HK-2 (cell line): ENCODE measurements at regions not wholly inside any gene's neighbourhood (a gene's known extent, or its start where the extent isn't known, plus 50 kb on each side); places are given as distances from the start of the nearest gene placed in this dataset.
"Not testable (repeated sequence)": the region's sequence is repeated elsewhere in the genome, so short reads cannot be mapped to it uniquely, and the experiment has no call there.

Experiments used
- DNase-seq: peaks from one replicate; pipeline ENCODE4 v3.0.0-alpha.2; 2018; ENCODE audit not compliant: unreplicated experiment

DNA sequence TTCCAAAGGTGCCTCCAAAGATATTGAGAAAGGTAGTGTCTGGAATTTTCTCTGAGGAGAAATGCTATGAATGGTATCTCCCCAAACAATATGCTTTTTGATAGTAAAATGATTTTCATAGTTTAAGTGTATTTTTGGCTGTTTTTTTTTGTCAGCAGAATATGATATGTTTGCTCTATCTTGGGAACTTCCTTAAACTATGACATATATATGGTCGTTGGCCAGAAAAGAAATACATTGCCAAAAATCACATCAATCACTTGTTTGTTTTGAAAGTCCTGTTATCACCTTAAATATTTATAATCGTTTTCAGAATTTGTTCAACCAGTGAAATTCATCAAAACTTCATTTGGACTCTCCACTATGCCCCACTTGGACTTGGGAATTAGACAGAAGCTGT lies 816.9 kb downstream of the CDH11 start:
- no peak for DNase-seq

- DNase-seq: no peak
Observed at GRCh38 chr16:64304396-64304795, 817.5 kb downstream of the CDH11 start.

GRCh38 chr16:64297863-64298600 lies 823.8 kb downstream of the CDH11 start:
- DNase-seq: no peak

DNA sequence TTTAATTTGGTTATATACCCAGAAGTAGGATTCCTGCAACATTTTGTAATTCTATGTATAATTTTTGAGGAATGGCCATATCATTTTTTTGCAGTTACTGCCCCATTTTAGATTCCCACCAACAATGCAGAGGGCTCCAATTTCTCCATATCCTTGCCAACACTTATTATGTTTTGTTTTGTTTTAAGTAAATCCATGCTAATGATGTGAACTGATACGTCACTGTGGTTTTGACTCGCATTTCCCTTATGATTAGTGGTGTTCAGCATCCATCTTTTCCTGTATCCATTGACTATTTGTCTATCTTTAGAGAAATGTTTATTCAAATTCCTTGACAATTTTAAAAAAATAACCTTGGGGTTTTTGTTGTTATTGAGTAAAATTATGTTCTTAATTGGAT lies 826.4 kb downstream of the CDH11 start:
- no peak for DNase-seq

DNA sequence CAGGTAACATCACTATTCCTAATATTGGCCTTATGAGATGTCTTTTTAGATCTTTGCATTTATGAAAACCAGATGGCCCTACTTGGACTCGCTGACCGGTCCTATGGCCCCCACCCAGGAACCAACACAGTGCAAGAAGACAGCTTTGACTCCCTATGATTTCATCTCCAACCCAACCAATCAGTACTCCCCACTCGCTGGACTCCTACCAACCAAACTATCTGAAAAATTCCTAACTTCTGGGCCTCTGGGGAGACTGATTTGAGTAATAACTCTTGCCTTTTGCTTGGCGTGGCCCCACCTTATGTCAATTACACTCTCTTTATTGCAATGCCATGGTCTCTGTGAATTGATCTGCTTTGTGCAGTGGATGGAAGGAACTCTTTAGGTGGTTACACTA lies 828.9 kb downstream of the CDH11 start:
- DNase-seq: no peak

DNA sequence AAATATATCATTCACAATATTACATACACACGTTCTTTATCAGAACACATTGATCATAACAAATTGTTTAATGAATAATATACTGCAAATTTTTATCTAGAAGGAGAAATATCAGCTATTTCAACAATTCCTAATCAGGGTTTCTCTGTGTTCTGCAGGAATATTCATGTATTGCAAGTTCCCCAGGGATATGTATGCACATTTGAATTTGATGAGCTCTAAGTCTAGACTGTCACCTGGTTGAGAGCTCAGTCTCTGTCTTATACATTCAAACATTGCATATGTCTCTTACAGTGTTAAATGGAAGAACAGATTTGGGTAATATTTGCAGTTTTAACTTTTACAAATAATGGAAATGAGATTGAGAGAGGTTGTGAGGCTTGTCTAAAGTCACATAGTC lies 829.7 kb downstream of the CDH11 start:
- DNase-seq: no peak

GRCh38 chr16:64290461-64290860 lies 831.4 kb downstream of the CDH11 start:
- no peak for DNase-seq

DNA sequence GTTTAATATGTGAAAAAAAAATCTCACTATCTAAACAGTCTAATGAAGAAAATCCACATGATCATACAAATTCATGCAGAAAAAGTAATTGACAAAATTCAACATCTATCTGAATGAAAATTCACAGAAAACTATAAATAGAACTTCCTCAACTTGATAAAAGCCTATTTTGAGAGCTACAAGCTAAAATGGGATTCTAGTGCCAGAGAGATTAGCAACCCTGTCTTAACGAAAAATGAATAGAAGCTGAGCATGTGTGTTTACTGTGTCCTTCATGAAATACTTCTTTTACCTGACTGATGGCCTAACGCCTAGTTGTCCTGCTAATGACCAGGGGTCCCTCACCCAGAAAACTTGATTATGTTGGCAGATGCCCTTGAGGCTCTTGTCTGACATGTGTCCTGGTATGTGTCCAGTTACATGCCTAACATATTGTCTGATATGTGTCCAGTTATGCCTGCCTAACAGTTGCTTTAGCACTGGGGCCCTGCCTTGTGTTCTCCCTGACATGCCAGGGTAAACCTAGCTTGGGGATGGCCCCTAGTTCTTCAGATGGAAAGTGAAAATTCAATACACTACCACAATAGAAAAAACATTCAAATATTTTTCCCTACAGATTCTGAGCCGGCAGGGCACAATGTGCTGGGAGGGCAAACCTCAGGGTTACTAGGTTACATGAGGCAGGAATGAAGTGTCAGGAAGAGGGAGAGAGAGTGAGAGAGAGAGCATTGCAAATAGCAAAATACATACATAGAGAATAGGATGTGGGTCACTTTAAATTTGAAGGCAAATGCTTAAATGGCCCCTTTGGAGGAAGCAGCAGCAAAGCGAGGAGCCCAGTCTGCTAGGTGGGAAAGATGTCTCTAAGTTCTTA lies 834.0 kb downstream of the CDH11 start:
- no peak for DNase-seq

DNA sequence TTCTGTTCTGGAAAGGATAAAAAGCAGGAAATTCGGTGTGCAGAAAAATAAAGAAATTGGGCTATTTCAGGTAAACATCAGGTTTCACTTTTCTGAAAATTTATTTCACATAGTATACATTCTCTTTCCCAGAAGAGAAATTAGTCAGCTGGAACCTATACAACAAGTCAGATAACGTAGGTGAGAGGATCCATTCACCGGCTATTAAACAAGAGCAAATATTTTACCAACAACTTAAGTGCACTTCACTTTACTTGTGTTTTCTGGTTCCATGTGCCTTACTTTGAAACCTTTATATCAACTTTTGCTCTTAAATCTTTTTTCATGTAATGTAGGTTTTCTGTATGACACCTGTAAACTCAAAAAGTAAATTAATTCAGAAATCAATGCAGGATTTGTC lies 839.7 kb downstream of the CDH11 start:
- DNase-seq: no peak

DNA sequence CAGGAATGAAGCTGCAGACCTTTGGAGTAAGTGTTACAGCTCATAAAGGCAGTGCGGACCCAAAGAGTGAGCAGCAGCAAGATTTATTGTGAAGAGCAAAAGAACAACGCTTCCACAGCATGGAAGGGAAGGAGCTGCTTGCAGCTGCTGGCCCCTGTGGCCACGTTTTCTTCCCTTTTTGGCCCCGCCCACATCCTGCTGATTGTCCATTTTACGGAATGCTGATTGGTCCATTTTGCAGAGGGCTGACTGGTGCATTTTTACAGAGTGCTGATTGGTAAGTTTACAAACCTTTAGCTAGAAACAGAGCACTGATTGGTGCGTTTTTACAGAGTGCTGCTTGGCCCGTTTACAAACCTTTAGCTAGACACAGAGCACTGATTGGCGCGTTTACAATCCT lies 841.5 kb downstream of the CDH11 start:
- DNase-seq: no peak

GRCh38 chr16:64278196-64278595 lies 843.7 kb downstream of the CDH11 start:
- DNase-seq: no peak

DNA sequence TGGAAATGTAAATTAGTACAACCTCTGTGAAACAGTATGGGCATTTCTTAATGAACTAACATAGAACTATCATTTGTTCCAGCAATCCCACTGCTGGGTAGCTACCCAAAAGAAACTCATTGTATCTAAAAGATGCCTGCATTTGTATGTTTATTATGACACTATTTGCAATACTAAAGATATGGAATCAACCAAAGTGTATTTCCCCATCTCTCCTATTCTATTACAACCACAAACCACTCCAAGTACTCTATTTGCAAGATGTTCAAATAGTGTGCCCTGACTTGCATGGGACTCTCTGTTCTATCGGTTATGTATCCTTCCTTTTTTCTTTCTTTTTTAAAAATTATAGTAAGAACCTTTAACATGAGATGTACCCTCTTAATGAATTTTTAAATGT lies 845.2 kb downstream of the CDH11 start:
- DNase-seq: no peak

- no peak for DNase-seq
Observed at GRCh38 chr16:64272028-64272427, 849.8 kb downstream of the CDH11 start.

GRCh38 chr16:64269756-64270155 lies 852.1 kb downstream of the CDH11 start:
- DNase-seq: no peak

DNA sequence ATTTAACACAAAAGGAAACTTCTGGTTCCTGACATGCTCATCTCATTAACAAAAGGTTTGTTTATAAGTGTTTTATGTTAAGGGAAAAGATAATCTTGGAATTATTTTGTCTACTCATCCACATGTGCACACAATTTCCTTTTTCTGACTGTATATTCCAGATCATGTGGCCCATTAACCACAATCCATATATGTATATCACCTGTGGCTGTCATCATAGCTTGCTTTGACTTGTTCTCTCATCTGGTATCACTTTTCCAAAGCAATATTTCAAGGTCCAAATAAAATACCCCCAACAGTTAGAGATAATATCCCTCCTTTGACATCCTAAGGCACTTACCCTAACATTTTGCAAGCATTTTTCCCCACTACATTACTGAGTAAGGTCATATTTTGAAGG lies 856.1 kb downstream of the CDH11 start:
- DNase-seq: no peak

DNA sequence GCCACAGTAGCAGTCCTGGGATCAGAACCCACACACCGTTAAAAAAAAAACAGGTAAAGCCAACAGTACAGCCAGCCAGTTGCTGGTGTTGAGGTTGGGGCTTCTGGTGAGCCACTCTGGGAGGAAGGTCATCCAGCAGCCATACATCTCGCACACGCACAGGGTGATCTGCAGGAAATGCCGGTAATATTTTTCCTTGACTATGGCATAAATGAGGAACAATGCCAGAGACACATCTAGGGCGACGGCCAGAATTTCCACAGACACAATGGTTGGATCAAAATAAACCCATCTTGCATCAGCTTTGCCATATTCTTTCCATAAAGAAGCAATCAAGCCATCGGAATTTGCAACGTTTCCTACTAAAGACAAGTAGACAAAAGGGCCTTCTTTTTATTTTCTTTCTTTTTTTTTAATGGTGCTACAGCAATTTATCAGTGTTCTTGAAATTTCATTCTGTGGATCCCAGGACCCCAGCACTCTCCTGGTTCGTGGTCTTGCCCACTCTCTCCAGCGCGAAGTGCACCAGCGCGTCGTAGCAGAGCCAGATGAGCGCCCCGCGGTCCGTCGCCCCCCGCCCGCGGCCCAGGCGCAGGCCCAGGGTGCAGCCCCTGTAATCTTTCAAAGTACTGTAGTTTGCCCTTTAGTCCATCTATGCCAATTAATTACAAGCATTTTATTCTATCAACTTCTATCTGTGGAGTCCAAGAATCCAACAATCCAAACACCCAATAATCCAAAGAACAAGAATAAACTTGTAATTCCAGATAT lies 861.0 kb downstream of the CDH11 start:
- not testable (repeated sequence) for DNase-seq

GRCh38 chr16:64254443-64255367 lies 867.2 kb downstream of the CDH11 start:
- DNase-seq: no peak

DNA sequence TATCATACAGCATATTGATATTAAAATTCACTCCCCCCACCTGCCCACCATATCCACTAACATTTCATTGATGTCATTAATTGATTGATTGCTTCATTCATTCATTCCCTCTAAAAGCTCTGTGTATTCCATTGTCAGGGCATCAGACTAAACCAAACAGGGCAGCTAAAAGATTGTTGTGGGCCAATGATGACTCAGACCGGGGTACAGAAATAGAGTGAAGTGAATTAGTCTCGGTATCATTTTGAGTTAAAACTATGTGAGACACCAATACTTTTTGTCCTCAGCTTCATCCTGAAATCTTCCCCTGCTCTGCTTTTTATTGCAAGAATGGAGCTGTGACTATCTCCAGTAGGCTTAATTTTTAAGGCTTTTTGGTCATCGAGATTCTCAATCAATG lies 868.3 kb downstream of the CDH11 start:
- DNase-seq: no peak

GRCh38 chr16:64253096-64253495 lies 868.8 kb downstream of the CDH11 start:
- no peak for DNase-seq

GRCh38 chr16:64251742-64252141 lies 870.1 kb downstream of the CDH11 start:
- DNase-seq: no peak

DNA sequence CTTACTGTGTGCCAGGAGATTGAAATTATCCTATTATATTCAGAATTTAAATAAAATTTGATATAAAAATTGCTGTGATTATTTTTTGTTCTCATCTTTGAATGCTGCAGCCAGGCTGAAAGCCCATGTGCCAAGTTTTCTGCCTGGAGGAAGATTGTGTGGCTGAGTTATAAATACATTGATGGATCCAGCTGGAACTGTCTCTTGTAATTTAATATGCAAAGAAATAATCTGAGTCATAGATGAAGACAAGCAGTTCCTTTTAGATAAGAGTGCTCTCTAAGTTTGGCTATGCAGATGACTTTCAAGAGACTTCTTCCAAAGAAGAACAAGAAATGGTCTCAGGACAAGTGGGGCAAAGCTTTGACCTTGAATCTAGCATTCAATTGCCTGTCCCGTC lies 871.0 kb downstream of the CDH11 start:
- no peak for DNase-seq
